Esophagus muscularis mucosa (tissue), 4 donors: ENCODE measurements at regions not wholly inside any gene's neighbourhood (a gene's known extent, or its start where the extent isn't known, plus 50 kb on each side); places are given as distances from the start of the nearest gene placed in this dataset.

Experiments
- EP300 ChIP-seq: sonication (generic); formaldehyde crosslinking; IDR thresholded peaks from one replicate; pipeline ENCODE4 v1.6.1; 2017; ENCODE audit warnings: antibody characterized with exemption
- POLR2A ChIP-seq: fragments of 450-650 bp; IDR thresholded peaks from one replicate; pipeline ENCODE4 v1.6.1; 2017; ENCODE audit warnings: antibody characterized with exemption, moderate library complexity, mild to moderate bottlenecking, low read depth
- POLR2AphosphoS5 ChIP-seq, 2 donors: sonication (generic); formaldehyde crosslinking; IDR thresholded peaks; one replicate each; pipeline ENCODE4 v1.6.1; 2017; ENCODE audit warnings: antibody characterized with exemption in 2 of 2
- TF ChIP-seq, protein P1 (sequence below), 3 experiments: fragments of 200-600 bp in 2 of 3; fragments of 450-650 bp in 1 of 3; sonication (generic) in 2 of 3; IDR thresholded peaks; one replicate each; pipeline ENCODE4 v1.5.1; 2017 to 2019; ENCODE audit warnings: antibody characterized with exemption in 3 of 3, mild to moderate bottlenecking in 2 of 3, moderate library complexity in 1 of 3

DNA sequence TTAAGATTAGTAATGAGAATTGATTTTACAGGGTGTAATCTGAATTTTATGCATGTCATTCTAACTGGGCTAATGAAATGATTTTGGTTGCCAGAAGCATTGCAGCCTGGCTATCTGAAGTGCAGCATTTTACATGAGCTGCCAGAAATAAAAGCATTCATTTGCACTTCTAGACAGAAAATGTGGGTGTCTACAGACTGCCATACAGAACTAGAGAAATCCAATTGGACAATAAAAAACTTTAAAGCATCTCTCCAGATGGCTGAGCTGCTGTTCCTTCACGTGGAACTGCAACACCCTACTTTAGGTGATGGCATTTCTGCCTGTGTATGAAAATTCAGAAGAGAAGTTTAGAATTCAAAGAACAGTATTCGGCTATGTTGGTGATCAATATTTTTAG, 450.1 kb upstream of the SLITRK1 start:
- TF ChIP-seq, protein P1, sequence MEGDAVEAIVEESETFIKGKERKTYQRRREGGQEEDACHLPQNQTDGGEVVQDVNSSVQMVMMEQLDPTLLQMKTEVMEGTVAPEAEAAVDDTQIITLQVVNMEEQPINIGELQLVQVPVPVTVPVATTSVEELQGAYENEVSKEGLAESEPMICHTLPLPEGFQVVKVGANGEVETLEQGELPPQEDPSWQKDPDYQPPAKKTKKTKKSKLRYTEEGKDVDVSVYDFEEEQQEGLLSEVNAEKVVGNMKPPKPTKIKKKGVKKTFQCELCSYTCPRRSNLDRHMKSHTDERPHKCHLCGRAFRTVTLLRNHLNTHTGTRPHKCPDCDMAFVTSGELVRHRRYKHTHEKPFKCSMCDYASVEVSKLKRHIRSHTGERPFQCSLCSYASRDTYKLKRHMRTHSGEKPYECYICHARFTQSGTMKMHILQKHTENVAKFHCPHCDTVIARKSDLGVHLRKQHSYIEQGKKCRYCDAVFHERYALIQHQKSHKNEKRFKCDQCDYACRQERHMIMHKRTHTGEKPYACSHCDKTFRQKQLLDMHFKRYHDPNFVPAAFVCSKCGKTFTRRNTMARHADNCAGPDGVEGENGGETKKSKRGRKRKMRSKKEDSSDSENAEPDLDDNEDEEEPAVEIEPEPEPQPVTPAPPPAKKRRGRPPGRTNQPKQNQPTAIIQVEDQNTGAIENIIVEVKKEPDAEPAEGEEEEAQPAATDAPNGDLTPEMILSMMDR (IDR thresholded peaks at IDR 0.05), result no peak
- TF ChIP-seq POLR2A, result no peak
- TF ChIP-seq EP300, result no peak
- TF ChIP-seq POLR2AphosphoS5 (IDR thresholded peaks at IDR 0.05), result no peak
